OCI-LY1 (cell line): ENCODE measurements at regions not wholly inside any gene's neighbourhood (a gene's known extent, or its start where the extent isn't known, plus 50 kb on each side); places are given as distances from the start of the nearest gene placed in this dataset.

ENCODE experiments used
- H2AFZ ChIP-seq: fragments of 200-600 bp; sonication (generic), shearing (Covaris generic); 2 replicates; pipeline ENCODE4 v1.6.0; 2014; ENCODE audit warnings: antibody characterized with exemption, mild to moderate bottlenecking, low read length
- H3F3A ChIP-seq: fragments of 200-600 bp; sonication (generic), shearing (Covaris generic); 2 replicates; pipeline ENCODE4 v1.6.0; 2014; ENCODE audit warnings: mild to moderate bottlenecking, antibody characterized with exemption, low read length, moderate library complexity; ENCODE audit not compliant: insufficient read depth
- H3K27ac ChIP-seq: fragments of 200-600 bp; sonication (generic); 2 replicates; pipeline ENCODE4 v1.5.1; 2014; ENCODE audit warnings: low read length, mixed run types, mild to moderate bottlenecking, low read depth; ENCODE audit not compliant: poor library complexity, severe bottlenecking
- H3K27me3 ChIP-seq: fragments of 200-600 bp; sonication (generic); 2 replicates; pipeline ENCODE4 v1.6.0; 2014; ENCODE audit warnings: antibody characterized with exemption, mild to moderate bottlenecking, low read length, moderate library complexity; ENCODE audit not compliant: insufficient read depth
- H3K36me3 ChIP-seq: fragments of 200-600 bp; sonication (generic); 2 replicates; pipeline ENCODE4 v1.6.1; 2014; ENCODE audit warnings: mild to moderate bottlenecking, antibody characterized with exemption, low read length, moderate library complexity, mixed read lengths; ENCODE audit not compliant: insufficient read depth
- H3K4me1 ChIP-seq: fragments of 200-600 bp; sonication (generic); 2 replicates; pipeline ENCODE4 v1.5.1; 2014; ENCODE audit warnings: mild to moderate bottlenecking, low read length, moderate library complexity; ENCODE audit not compliant: insufficient read depth, severe bottlenecking
- H3K4me2 ChIP-seq: fragments of 200-600 bp; sonication (generic), shearing (Covaris generic); 2 replicates; pipeline ENCODE4 v1.6.1; 2014; ENCODE audit warnings: low read length
- H3K4me3 ChIP-seq: fragments of 200-600 bp; sonication (generic); 2 replicates; pipeline ENCODE4 v1.5.1; 2014; ENCODE audit warnings: low read length, low read depth, mild to moderate bottlenecking, mixed read lengths; ENCODE audit not compliant: poor library complexity, severe bottlenecking
- H3K79me2 ChIP-seq: fragments of 200-600 bp; shearing (Covaris generic); 2 replicates; pipeline ENCODE4 v1.6.1; 2016; ENCODE audit warnings: mixed run types, low read length, mixed read lengths; ENCODE audit not compliant: insufficient read depth
- H3K9ac ChIP-seq: fragments of 200-600 bp; sonication (generic), shearing (Covaris generic); 2 replicates; pipeline ENCODE4 v1.6.1; 2014; ENCODE audit warnings: mild to moderate bottlenecking, low read length, mixed read lengths
- H3K9me2 ChIP-seq: fragments of 200-600 bp; sonication (generic), shearing (Covaris generic); 2 replicates; pipeline ENCODE4 v1.6.1; 2014; ENCODE audit warnings: low read depth, mild to moderate bottlenecking, low read length, mixed read lengths
- H3K9me3 ChIP-seq: fragments of 200-600 bp; shearing (Covaris generic); 2 replicates; pipeline ENCODE4 v1.6.1; 2014; ENCODE audit warnings: low read length, mixed read lengths
- H4K20me1 ChIP-seq: fragments of 200-600 bp; sonication (generic), shearing (Covaris generic); 2 replicates; pipeline ENCODE4 v1.6.0; 2016; ENCODE audit warnings: mild to moderate bottlenecking, low read length; ENCODE audit not compliant: insufficient read depth
- CTCF ChIP-seq: fragments of 200-600 bp; sonication (generic), shearing (Covaris generic); IDR thresholded peaks from 2 replicates; pipeline ENCODE4 v1.5.1; 2017; ENCODE audit warnings: mild to moderate bottlenecking, antibody characterized with exemption, low read length, moderate library complexity, mixed read lengths
- EZH2 ChIP-seq: fragments of 200-600 bp; sonication (generic), shearing (Covaris generic); IDR thresholded peaks from 2 replicates; pipeline ENCODE4 v1.8.0; 2017; ENCODE audit warnings: borderline replicate concordance, mixed run types, mild to moderate bottlenecking, antibody characterized with exemption, low read length, moderate library complexity, mixed read lengths

- Histone ChIP-seq H3K79me2 (no peaks in the 10 kb centered on the region), H3K9me2 (no peaks in the 10 kb centered on the region), H3K9ac (no peak overlapping the region), H2AFZ (no peak overlapping the region), H3K4me1 (no peaks in the 10 kb centered on the region), H3K27me3 (no peaks in the 10 kb centered on the region), H3K9me3 (no peaks in the 10 kb centered on the region), H3F3A (no peaks in the 10 kb centered on the region), H3K27ac (no peak overlapping the region), H3K4me2 (no peak overlapping the region), H4K20me1 (no peaks in the 10 kb centered on the region), H3K4me3 (no peak overlapping the region), H3K36me3 (no peaks in the 10 kb centered on the region)
- TF ChIP-seq EZH2 (no peak), CTCF (no peak)
These were observed 107.3 kb upstream of the SLC8A1 start for GRCh38 chr2:40559175-40559574.

- H3K9me2 ChIP-seq, result no peaks in the 10 kb centered on the region
- H3K9ac ChIP-seq, result no peak overlapping the region
- H3K9me3 ChIP-seq, result no peaks in the 10 kb centered on the region
- H3K79me2 ChIP-seq, result no peaks in the 10 kb centered on the region
- no peaks in the 10 kb centered on the region for H3K4me1 ChIP-seq
- no peaks in the 10 kb centered on the region for H3K27me3 ChIP-seq
- no peak overlapping the region for H3K4me3 ChIP-seq
- H4K20me1 ChIP-seq, result no peaks in the 10 kb centered on the region
- no peak overlapping the region for H3K27ac ChIP-seq
- no peaks in the 10 kb centered on the region for H3F3A ChIP-seq
- no peak for TF ChIP-seq CTCF
- TF ChIP-seq EZH2, result no peak
- no peak overlapping the region for H3K4me2 ChIP-seq
- H3K36me3 ChIP-seq, result no peaks in the 10 kb centered on the region
- no peak overlapping the region for H2AFZ ChIP-seq
These were observed 112.3 kb upstream of the SLC8A1 start for GRCh38 chr2:40564184-40564583.

GRCh38 chr2:40579247-40579646 lies 127.4 kb upstream of the SLC8A1 start:
- no peaks in the 10 kb centered on the region for H3K9me2 ChIP-seq
- H3K4me2 ChIP-seq, result no peak overlapping the region
- TF ChIP-seq EZH2, result no peak
- no peak for TF ChIP-seq CTCF
- H3F3A ChIP-seq, result no peaks in the 10 kb centered on the region
- no peak overlapping the region for H3K9ac ChIP-seq
- H3K4me1 ChIP-seq, result no peaks in the 10 kb centered on the region
- no peaks in the 10 kb centered on the region for H3K36me3 ChIP-seq
- H3K4me3 ChIP-seq, result no peak overlapping the region
- no peaks in the 10 kb centered on the region for H3K79me2 ChIP-seq
- H3K27ac ChIP-seq, result no peak overlapping the region
- no peaks in the 10 kb centered on the region for H3K9me3 ChIP-seq
- H2AFZ ChIP-seq, result no peak overlapping the region
- no peaks in the 10 kb centered on the region for H4K20me1 ChIP-seq
- H3K27me3 ChIP-seq, result no peaks in the 10 kb centered on the region
